OCI-LY1 (cell line): ENCODE measurements at regions not wholly inside any gene's neighbourhood (a gene's known extent, or its start where the extent isn't known, plus 50 kb on each side); places are given as distances from the start of the nearest gene placed in this dataset.

ENCODE experiments used
- H2AFZ ChIP-seq: fragments of 200-600 bp; sonication (generic), shearing (Covaris generic); 2 replicates; pipeline ENCODE4 v1.6.0; 2014; ENCODE audit warnings: antibody characterized with exemption, mild to moderate bottlenecking, low read length
- H3F3A ChIP-seq: fragments of 200-600 bp; sonication (generic), shearing (Covaris generic); 2 replicates; pipeline ENCODE4 v1.6.0; 2014; ENCODE audit warnings: mild to moderate bottlenecking, antibody characterized with exemption, low read length, moderate library complexity; ENCODE audit not compliant: insufficient read depth
- H3K27ac ChIP-seq: fragments of 200-600 bp; sonication (generic); 2 replicates; pipeline ENCODE4 v1.5.1; 2014; ENCODE audit warnings: low read length, mixed run types, mild to moderate bottlenecking, low read depth; ENCODE audit not compliant: poor library complexity, severe bottlenecking
- H3K27me3 ChIP-seq: fragments of 200-600 bp; sonication (generic); 2 replicates; pipeline ENCODE4 v1.6.0; 2014; ENCODE audit warnings: antibody characterized with exemption, mild to moderate bottlenecking, low read length, moderate library complexity; ENCODE audit not compliant: insufficient read depth
- H3K36me3 ChIP-seq: fragments of 200-600 bp; sonication (generic); 2 replicates; pipeline ENCODE4 v1.6.1; 2014; ENCODE audit warnings: mild to moderate bottlenecking, antibody characterized with exemption, low read length, moderate library complexity, mixed read lengths; ENCODE audit not compliant: insufficient read depth
- H3K4me1 ChIP-seq: fragments of 200-600 bp; sonication (generic); 2 replicates; pipeline ENCODE4 v1.5.1; 2014; ENCODE audit warnings: mild to moderate bottlenecking, low read length, moderate library complexity; ENCODE audit not compliant: insufficient read depth, severe bottlenecking
- H3K4me2 ChIP-seq: fragments of 200-600 bp; sonication (generic), shearing (Covaris generic); 2 replicates; pipeline ENCODE4 v1.6.1; 2014; ENCODE audit warnings: low read length
- H3K4me3 ChIP-seq: fragments of 200-600 bp; sonication (generic); 2 replicates; pipeline ENCODE4 v1.5.1; 2014; ENCODE audit warnings: low read length, low read depth, mild to moderate bottlenecking, mixed read lengths; ENCODE audit not compliant: poor library complexity, severe bottlenecking
- H3K79me2 ChIP-seq: fragments of 200-600 bp; shearing (Covaris generic); 2 replicates; pipeline ENCODE4 v1.6.1; 2016; ENCODE audit warnings: mixed run types, low read length, mixed read lengths; ENCODE audit not compliant: insufficient read depth
- H3K9ac ChIP-seq: fragments of 200-600 bp; sonication (generic), shearing (Covaris generic); 2 replicates; pipeline ENCODE4 v1.6.1; 2014; ENCODE audit warnings: mild to moderate bottlenecking, low read length, mixed read lengths
- H3K9me2 ChIP-seq: fragments of 200-600 bp; sonication (generic), shearing (Covaris generic); 2 replicates; pipeline ENCODE4 v1.6.1; 2014; ENCODE audit warnings: low read depth, mild to moderate bottlenecking, low read length, mixed read lengths
- H3K9me3 ChIP-seq: fragments of 200-600 bp; shearing (Covaris generic); 2 replicates; pipeline ENCODE4 v1.6.1; 2014; ENCODE audit warnings: low read length, mixed read lengths
- H4K20me1 ChIP-seq: fragments of 200-600 bp; sonication (generic), shearing (Covaris generic); 2 replicates; pipeline ENCODE4 v1.6.0; 2016; ENCODE audit warnings: mild to moderate bottlenecking, low read length; ENCODE audit not compliant: insufficient read depth
- EZH2 ChIP-seq: fragments of 200-600 bp; sonication (generic), shearing (Covaris generic); IDR thresholded peaks from 2 replicates; pipeline ENCODE4 v1.8.0; 2017; ENCODE audit warnings: borderline replicate concordance, mixed run types, mild to moderate bottlenecking, antibody characterized with exemption, low read length, moderate library complexity, mixed read lengths
- TF ChIP-seq, protein P1 (sequence below): fragments of 200-600 bp; sonication (generic), shearing (Covaris generic); IDR thresholded peaks from 2 replicates; pipeline ENCODE4 v1.5.1; 2017; ENCODE audit warnings: mild to moderate bottlenecking, antibody characterized with exemption, low read length, moderate library complexity, mixed read lengths

DNA sequence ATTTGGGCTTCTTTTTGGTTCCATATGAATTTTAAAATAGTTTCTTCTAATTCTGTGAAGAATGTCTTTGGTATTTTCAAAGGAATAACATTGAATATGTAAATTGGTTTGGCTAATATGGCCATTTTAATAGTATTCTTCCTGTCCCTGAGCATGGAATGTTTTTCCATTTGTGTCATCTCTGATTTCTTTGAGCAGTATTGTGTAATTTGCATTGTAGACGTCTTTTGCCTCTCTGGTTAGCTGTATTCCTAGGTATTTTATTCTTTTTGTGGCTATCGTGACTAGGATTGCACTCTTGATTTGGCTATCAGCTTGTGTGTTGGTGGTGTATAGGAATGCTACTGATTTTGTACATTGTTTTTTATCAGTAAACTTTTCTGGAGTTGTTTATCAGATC, 601.9 kb downstream of the SNAPC1 start:
- Histone ChIP-seq H3K4me3 (no peak overlapping the region), H3K27ac (no peak overlapping the region), H3K9me3 (no peaks in the 10 kb centered on the region), H2AFZ (no peak overlapping the region), H3F3A (no peaks in the 10 kb centered on the region), H3K27me3 (no peaks in the 10 kb centered on the region), H3K79me2 (no peaks in the 10 kb centered on the region), H3K9ac (no peak overlapping the region), H3K36me3 (no peaks in the 10 kb centered on the region), H3K4me2 (no peak overlapping the region), H3K9me2 (no peaks in the 10 kb centered on the region), H4K20me1 (no peaks in the 10 kb centered on the region), H3K4me1 (no peaks in the 10 kb centered on the region)
- TF ChIP-seq EZH2, result no peak
- TF ChIP-seq, protein P1, sequence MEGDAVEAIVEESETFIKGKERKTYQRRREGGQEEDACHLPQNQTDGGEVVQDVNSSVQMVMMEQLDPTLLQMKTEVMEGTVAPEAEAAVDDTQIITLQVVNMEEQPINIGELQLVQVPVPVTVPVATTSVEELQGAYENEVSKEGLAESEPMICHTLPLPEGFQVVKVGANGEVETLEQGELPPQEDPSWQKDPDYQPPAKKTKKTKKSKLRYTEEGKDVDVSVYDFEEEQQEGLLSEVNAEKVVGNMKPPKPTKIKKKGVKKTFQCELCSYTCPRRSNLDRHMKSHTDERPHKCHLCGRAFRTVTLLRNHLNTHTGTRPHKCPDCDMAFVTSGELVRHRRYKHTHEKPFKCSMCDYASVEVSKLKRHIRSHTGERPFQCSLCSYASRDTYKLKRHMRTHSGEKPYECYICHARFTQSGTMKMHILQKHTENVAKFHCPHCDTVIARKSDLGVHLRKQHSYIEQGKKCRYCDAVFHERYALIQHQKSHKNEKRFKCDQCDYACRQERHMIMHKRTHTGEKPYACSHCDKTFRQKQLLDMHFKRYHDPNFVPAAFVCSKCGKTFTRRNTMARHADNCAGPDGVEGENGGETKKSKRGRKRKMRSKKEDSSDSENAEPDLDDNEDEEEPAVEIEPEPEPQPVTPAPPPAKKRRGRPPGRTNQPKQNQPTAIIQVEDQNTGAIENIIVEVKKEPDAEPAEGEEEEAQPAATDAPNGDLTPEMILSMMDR, result no peak

DNA sequence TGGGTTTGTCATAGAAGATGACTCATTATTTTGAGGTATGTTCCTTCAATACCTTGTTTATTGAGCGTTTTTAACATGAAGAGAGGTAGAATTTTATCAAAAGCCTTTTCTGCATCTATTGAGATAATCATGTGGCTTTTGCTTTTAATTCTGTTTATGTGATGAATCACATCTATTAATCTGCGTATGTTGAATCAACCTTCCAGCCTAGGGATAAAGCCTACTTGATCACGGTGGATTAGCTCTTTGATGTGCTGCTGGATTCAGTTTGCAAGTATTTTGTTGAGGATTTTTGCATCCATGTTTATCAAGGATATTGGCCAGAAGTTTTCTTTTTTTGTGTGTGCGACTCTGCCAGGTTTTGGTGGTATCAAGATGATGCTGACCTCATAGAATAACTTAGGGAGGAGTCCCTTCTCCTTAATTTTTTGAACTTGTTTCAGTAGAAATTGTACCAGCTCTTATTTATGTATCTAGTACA, 602.6 kb downstream of the SNAPC1 start:
- H3F3A ChIP-seq, result no peaks in the 10 kb centered on the region
- no peaks in the 10 kb centered on the region for H3K27me3 ChIP-seq
- H3K27ac ChIP-seq, result no peak overlapping the region
- no peak overlapping the region for H3K4me2 ChIP-seq
- TF ChIP-seq EZH2, result no peak
- TF ChIP-seq, protein P1, result no peak
- H3K9me3 ChIP-seq, result no peaks in the 10 kb centered on the region
- no peak overlapping the region for H3K4me3 ChIP-seq
- H4K20me1 ChIP-seq, result no peaks in the 10 kb centered on the region
- H3K36me3 ChIP-seq, result no peaks in the 10 kb centered on the region
- no peaks in the 10 kb centered on the region for H3K4me1 ChIP-seq
- no peak overlapping the region for H3K9ac ChIP-seq
- no peak overlapping the region for H2AFZ ChIP-seq
- H3K9me2 ChIP-seq, result no peaks in the 10 kb centered on the region
- H3K79me2 ChIP-seq, result no peaks in the 10 kb centered on the region

DNA sequence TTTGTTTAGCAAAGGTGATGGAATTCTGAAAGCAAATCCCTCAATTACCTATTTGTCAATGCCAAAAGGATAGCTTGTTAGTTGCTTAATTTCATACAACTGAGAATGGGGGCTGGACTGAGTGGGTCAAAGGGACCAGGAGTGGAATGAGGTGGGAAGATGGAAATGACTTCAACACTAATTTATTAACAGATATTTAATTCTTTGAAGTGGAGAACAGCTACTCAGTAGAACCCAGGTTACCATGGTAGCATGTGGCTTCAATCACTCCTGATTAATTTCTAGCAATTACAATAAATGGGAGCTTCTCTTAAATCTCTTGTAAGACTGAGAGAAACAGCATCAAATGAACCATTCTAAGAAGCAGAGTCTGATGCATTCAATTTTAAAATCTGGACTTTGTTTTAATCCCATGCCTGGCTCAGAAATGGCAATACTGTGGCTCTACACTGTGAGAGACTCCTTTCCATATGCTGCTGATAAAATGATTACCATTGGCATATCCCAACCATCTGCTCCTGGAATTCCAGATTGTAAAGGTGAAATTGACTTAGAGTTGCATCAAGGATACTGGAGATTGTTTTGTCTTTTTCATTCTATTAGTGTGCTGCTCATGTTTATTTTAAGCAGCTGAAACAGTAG, 607.8 kb downstream of the SNAPC1 start:
- Histone ChIP-seq H3K27ac (no peak overlapping the region), H3K36me3 (no peaks in the 10 kb centered on the region)

More for the DNA sequence above, 607.8 kb downstream of the SNAPC1 start:
- H3K79me2 ChIP-seq, result no peaks in the 10 kb centered on the region
- H3K4me2 ChIP-seq, result no peak overlapping the region
- H3K9ac ChIP-seq, result no peak overlapping the region
- no peaks in the 10 kb centered on the region for H4K20me1 ChIP-seq
- no peak for TF ChIP-seq EZH2
- TF ChIP-seq, protein P1, result no peak
- H3K27me3 ChIP-seq, result no peaks in the 10 kb centered on the region
- no peaks in the 10 kb centered on the region for H3K9me2 ChIP-seq
- no peaks in the 10 kb centered on the region for H3K4me1 ChIP-seq
- H2AFZ ChIP-seq, result no peak overlapping the region
- no peaks in the 10 kb centered on the region for H3F3A ChIP-seq
- no peak overlapping the region for H3K4me3 ChIP-seq
- no peaks in the 10 kb centered on the region for H3K9me3 ChIP-seq
